Sigmoid colon (tissue), 6 donors: ENCODE measurements at regions not wholly inside any gene's neighbourhood (a gene's known extent, or its start where the extent isn't known, plus 50 kb on each side); places are given as distances from the start of the nearest gene placed in this dataset.

Experiments used
- DNase-seq: peaks from one replicate; pipeline ENCODE4 v3.0.0-alpha.2; 2019
- H3K27ac ChIP-seq, 4 donors: fragments of 200-600 bp; sonication (generic); one replicate each; pipeline ENCODE4 v1.5.1; 2016 to 2019; ENCODE audit warnings: mild to moderate bottlenecking in 1 of 4
- H3K27me3 ChIP-seq, 3 donors: fragments of 200-600 bp; sonication (generic); one replicate each; pipeline ENCODE4 v1.5.1; 2019; ENCODE audit warnings: mild to moderate bottlenecking in 1 of 3
- H3K36me3 ChIP-seq, 4 donors: fragments of 200-600 bp; sonication (generic); one replicate each; pipeline ENCODE4 v1.5.1; 2016 to 2019
- H3K4me1 ChIP-seq, 4 donors: fragments of 200-600 bp; sonication (generic); one replicate each; pipeline ENCODE4 v1.5.1; 2017 to 2019
- H3K4me3 ChIP-seq, 4 donors: fragments of 200-600 bp; sonication (generic); one replicate each; pipeline ENCODE4 v1.5.1; 2017 to 2019; ENCODE audit warnings: mild to moderate bottlenecking in 2 of 4, moderate library complexity in 1 of 4
- H3K9me3 ChIP-seq, 4 donors: fragments of 200-600 bp in 3 of 4; sonication (generic) in 3 of 4; one replicate each; pipeline versions ENCODE4 v1.5.1 to v1.6.1; 2013 to 2019
- EP300 ChIP-seq, 4 donors: sonication (generic); formaldehyde crosslinking; IDR thresholded peaks; one replicate each; pipeline ENCODE4 v1.6.1; 2017; ENCODE audit warnings: antibody characterized with exemption in 4 of 4
- POLR2A ChIP-seq, 2 donors: fragments of 450-650 bp; IDR thresholded peaks; one replicate each; pipeline ENCODE4 v1.6.1; 2016; ENCODE audit warnings: antibody characterized with exemption in 2 of 2, mild to moderate bottlenecking in 2 of 2, moderate library complexity in 2 of 2
- POLR2AphosphoS5 ChIP-seq, 4 donors: sonication (generic); formaldehyde crosslinking; IDR thresholded peaks; one replicate each; pipeline ENCODE4 v1.6.1; 2017; ENCODE audit warnings: antibody characterized with exemption in 4 of 4
- WGBS, 2 donors: extraction: QIAGEN DNeasy Blood & Tissue Kit; methylation state at CpG; one replicate each; pipeline ENCODE4 v1.1.7; 2013; 5-methylcytosine and 5-hydroxymethylcytosine counted together
- intact Hi-C: fragments of 100-400 bp; cut with DNase I; formaldehyde crosslinking; loops from one replicate; pipeline ENCODE4 v1.15.1; 2023
- TF ChIP-seq, protein P1 (sequence below), 4 experiments: fragments of 450-650 bp in 3 of 4; fragments of 200-600 bp in 1 of 4; IDR thresholded peaks; one replicate each; pipeline ENCODE4 v1.5.1; 2016 to 2019; ENCODE audit warnings: antibody characterized with exemption in 4 of 4, mild to moderate bottlenecking in 3 of 4, moderate library complexity in 2 of 4
- donor health status: healthy with polysubstance abuse.
- donor health status: healthy.

DNA sequence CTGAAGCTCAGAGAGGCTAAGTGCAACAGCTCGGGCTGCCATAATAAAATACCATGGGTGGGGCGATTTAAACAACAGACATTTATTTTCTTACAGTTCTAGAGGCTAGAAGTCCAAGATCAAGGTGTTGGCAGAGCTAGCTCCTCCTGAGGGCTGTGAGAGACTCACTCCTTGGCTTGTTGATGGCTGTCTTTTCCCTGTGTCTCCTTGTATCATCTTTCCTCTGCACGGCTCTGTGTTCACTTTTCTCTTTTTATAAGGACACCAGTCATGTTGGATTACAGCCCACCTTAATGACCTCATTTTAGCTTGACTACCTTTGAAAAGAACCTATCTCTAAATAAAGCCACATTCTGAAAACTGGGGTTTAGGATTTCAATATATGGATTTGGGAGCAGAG lies 129.7 kb downstream of the RPL22L1 start:
- no peak for DNase-seq
- Histone ChIP-seq H3K4me1 (no peaks in the 10 kb centered on the region), H3K27ac (peak overlapping the region in 2 of 4 donors; percentile 6 to 49), H3K36me3 (no peaks in the 10 kb centered on the region), H3K4me3 (no peak overlapping the region), H3K9me3 (no peaks in the 10 kb centered on the region), H3K27me3 (no peaks in the 10 kb centered on the region)
- intact Hi-C loops = no loop called here
- TF ChIP-seq POLR2AphosphoS5 (IDR thresholded peaks at IDR 0.05) (no peak), EP300 (IDR thresholded peaks at IDR 0.05) (no peak)
- TF ChIP-seq, protein P1, sequence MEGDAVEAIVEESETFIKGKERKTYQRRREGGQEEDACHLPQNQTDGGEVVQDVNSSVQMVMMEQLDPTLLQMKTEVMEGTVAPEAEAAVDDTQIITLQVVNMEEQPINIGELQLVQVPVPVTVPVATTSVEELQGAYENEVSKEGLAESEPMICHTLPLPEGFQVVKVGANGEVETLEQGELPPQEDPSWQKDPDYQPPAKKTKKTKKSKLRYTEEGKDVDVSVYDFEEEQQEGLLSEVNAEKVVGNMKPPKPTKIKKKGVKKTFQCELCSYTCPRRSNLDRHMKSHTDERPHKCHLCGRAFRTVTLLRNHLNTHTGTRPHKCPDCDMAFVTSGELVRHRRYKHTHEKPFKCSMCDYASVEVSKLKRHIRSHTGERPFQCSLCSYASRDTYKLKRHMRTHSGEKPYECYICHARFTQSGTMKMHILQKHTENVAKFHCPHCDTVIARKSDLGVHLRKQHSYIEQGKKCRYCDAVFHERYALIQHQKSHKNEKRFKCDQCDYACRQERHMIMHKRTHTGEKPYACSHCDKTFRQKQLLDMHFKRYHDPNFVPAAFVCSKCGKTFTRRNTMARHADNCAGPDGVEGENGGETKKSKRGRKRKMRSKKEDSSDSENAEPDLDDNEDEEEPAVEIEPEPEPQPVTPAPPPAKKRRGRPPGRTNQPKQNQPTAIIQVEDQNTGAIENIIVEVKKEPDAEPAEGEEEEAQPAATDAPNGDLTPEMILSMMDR (IDR thresholded peaks at IDR 0.05) = no peak
- WGBS, 2 donors = 42 to 81% methylated on average over 3 of the region's 3 CpGs

GRCh38 chr3:170739410-170739809 lies 130.6 kb downstream of the RPL22L1 start:
- H3K27me3 ChIP-seq = no peaks in the 10 kb centered on the region
- H3K4me1 ChIP-seq = no peaks in the 10 kb centered on the region
- DNase-seq = no peak
- TF ChIP-seq EP300 (IDR thresholded peaks at IDR 0.05) (no peak), POLR2A (IDR thresholded peaks at IDR 0.05) (no peak), POLR2AphosphoS5 (IDR thresholded peaks at IDR 0.05) (no peak)
- TF ChIP-seq, protein P1 (IDR thresholded peaks at IDR 0.05) = no peak
- intact Hi-C loops = no loop called here
- WGBS, 2 donors = 90% methylated on average over 4 of the region's 4 CpGs
- no peak overlapping the region for H3K4me3 ChIP-seq
- H3K36me3 ChIP-seq = no peaks in the 10 kb centered on the region
- no peak overlapping the region for H3K27ac ChIP-seq
- H3K9me3 ChIP-seq = no peaks in the 10 kb centered on the region

- WGBS, 2 donors = 50 to 63% methylated on average over 3 of the region's 3 CpGs
- intact Hi-C loops = no loop called here
- no peaks in the 10 kb centered on the region for H3K4me1 ChIP-seq
- H3K4me3 ChIP-seq = no peak overlapping the region
- no peak for DNase-seq
- no peak for TF ChIP-seq POLR2AphosphoS5 (IDR thresholded peaks at IDR 0.05)
- no peak for TF ChIP-seq EP300 (IDR thresholded peaks at IDR 0.05)
- no peak for TF ChIP-seq POLR2A (IDR thresholded peaks at IDR 0.05)
- TF ChIP-seq, protein P1 (IDR thresholded peaks at IDR 0.05) = no peak
- H3K27ac ChIP-seq = no peak overlapping the region
- no peaks in the 10 kb centered on the region for H3K27me3 ChIP-seq
- H3K36me3 ChIP-seq = no peaks in the 10 kb centered on the region
- H3K9me3 ChIP-seq = no peaks in the 10 kb centered on the region
Observed at GRCh38 chr3:170738766-170739165, 131.2 kb downstream of the RPL22L1 start.

- H3K9me3 ChIP-seq = no peaks in the 10 kb centered on the region
- DNase-seq = no peak
- H3K4me1 ChIP-seq = no peaks in the 10 kb centered on the region
- no peaks in the 10 kb centered on the region for H3K27me3 ChIP-seq
- TF ChIP-seq, protein P1 (IDR thresholded peaks at IDR 0.05) = no peak
- TF ChIP-seq POLR2A (IDR thresholded peaks at IDR 0.05) (no peak), POLR2AphosphoS5 (IDR thresholded peaks at IDR 0.05) (no peak), EP300 (IDR thresholded peaks at IDR 0.05) (no peak)
- H3K36me3 ChIP-seq = no peaks in the 10 kb centered on the region
- no peak overlapping the region for H3K4me3 ChIP-seq
- 98% methylated on average over 3 of the region's 3 CpGs for WGBS, 2 donors
- intact Hi-C loops = no loop called here
- no peak overlapping the region for H3K27ac ChIP-seq
Observed at GRCh38 chr3:170737498-170738162, 132.4 kb downstream of the RPL22L1 start.

GRCh38 chr3:170735821-170736220 lies 134.2 kb downstream of the RPL22L1 start:
- H3K36me3 ChIP-seq = no peaks in the 10 kb centered on the region
- H3K4me3 ChIP-seq = no peak overlapping the region
- intact Hi-C loops = no loop called here
- WGBS, 2 donors = 90 to 94% methylated on average over 2 of the region's 2 CpGs
- H3K27ac ChIP-seq = no peak overlapping the region
- TF ChIP-seq POLR2AphosphoS5 (IDR thresholded peaks at IDR 0.05) (no peak), EP300 (IDR thresholded peaks at IDR 0.05) (no peak), POLR2A (IDR thresholded peaks at IDR 0.05) (no peak)
- TF ChIP-seq, protein P1 (IDR thresholded peaks at IDR 0.05) = no peak
- no peak for DNase-seq
- H3K9me3 ChIP-seq = no peaks in the 10 kb centered on the region
- H3K27me3 ChIP-seq = no peaks in the 10 kb centered on the region
- no peaks in the 10 kb centered on the region for H3K4me1 ChIP-seq
